ENCODE measurements at regions not wholly inside any gene's neighbourhood (a gene's known extent, or its start where the extent isn't known, plus 50 kb on each side); places are given as distances from the start of the nearest gene placed in this dataset.

GRCh38 chr6:77337392-77337791 is 125.9 kb downstream of the HTR1B start:
- Histone ChIP-seq H3K36me3 (ENCODE audit: insufficient read depth, low read length) (no peaks in the 10 kb centered on the region), H3K4me1 (ENCODE audit: insufficient read depth, low read length, poor library complexity, severe bottlenecking) (no peaks in the 10 kb centered on the region), H3K27me3 (ENCODE audit: insufficient read depth, low read length, poor library complexity, severe bottlenecking) (no peaks in the 10 kb centered on the region), H3K4me2 (ENCODE audit: low read depth, low read length, poor library complexity, severe bottlenecking) (no peak overlapping the region), H3K9me3 (ENCODE audit: insufficient read depth, low read depth, low read length) (peaks cover 3% of the 10 kb centered on the region; the same call in 1 of the 2 replicates), H3K4me3 (ENCODE audit: low read length, poor library complexity, severe bottlenecking) (no peak overlapping the region), H4K20me1 (ENCODE audit: insufficient read depth, low read length, poor library complexity, severe bottlenecking) (no peaks in the 10 kb centered on the region), H3K79me2 (ENCODE audit: insufficient read depth, low read length) (no peaks in the 10 kb centered on the region), H3F3A (ENCODE audit: low read depth) (no peaks in the 10 kb centered on the region), H2AFZ (ENCODE audit: low read length) (no peak overlapping the region), H3K9ac (ENCODE audit: low read depth, low read length, poor library complexity, severe bottlenecking) (no peak overlapping the region), H3K9me2 (replicated peaks; ENCODE audit: low read depth, low read length) (no peaks in the 10 kb centered on the region)
- TF ChIP-seq CTCF (conservative IDR thresholded peaks at IDR 0.05; ENCODE audit: low read length) = no peak
- TF ChIP-seq EZH2phosphoT487 (IDR thresholded peaks at IDR 0.05; ENCODE audit: borderline replicate concordance) = no peak

- H2AFZ ChIP-seq (ENCODE audit: low read length) = no peak overlapping the region
- H4K20me1 ChIP-seq (ENCODE audit: insufficient read depth, low read length, poor library complexity, severe bottlenecking) = no peaks in the 10 kb centered on the region
- H3K9ac ChIP-seq (ENCODE audit: low read depth, low read length, poor library complexity, severe bottlenecking) = no peak overlapping the region
Observed at GRCh38 chr6:77334093-77334492, 129.2 kb downstream of the HTR1B start.

GRCh38 chr6:77332915-77333623 is 130.2 kb downstream of the HTR1B start:
- no peak for TF ChIP-seq CTCF (conservative IDR thresholded peaks at IDR 0.05; ENCODE audit: low read length)
- TF ChIP-seq EZH2phosphoT487 (IDR thresholded peaks at IDR 0.05; ENCODE audit: borderline replicate concordance) = no peak
- Histone ChIP-seq H3K4me3 (ENCODE audit: low read length, poor library complexity, severe bottlenecking) (no peak overlapping the region), H3K79me2 (ENCODE audit: insufficient read depth, low read length) (no peaks in the 10 kb centered on the region)

More at GRCh38 chr6:77334093-77334492, 129.2 kb downstream of the HTR1B start:
- H3K79me2 ChIP-seq (ENCODE audit: insufficient read depth, low read length) = no peaks in the 10 kb centered on the region
- no peaks in the 10 kb centered on the region for H3F3A ChIP-seq (ENCODE audit: low read depth)
- H3K27me3 ChIP-seq (ENCODE audit: insufficient read depth, low read length, poor library complexity, severe bottlenecking) = no peaks in the 10 kb centered on the region
- H3K4me3 ChIP-seq (ENCODE audit: low read length, poor library complexity, severe bottlenecking) = no peak overlapping the region
- TF ChIP-seq EZH2phosphoT487 (IDR thresholded peaks at IDR 0.05; ENCODE audit: borderline replicate concordance) (no peak), CTCF (conservative IDR thresholded peaks at IDR 0.05; ENCODE audit: low read length) (no peak)
- no peaks in the 10 kb centered on the region for H3K4me1 ChIP-seq (ENCODE audit: insufficient read depth, low read length, poor library complexity, severe bottlenecking)
- no peak overlapping the region for H3K4me2 ChIP-seq (ENCODE audit: low read depth, low read length, poor library complexity, severe bottlenecking)
- no peaks in the 10 kb centered on the region for H3K9me2 ChIP-seq (replicated peaks; ENCODE audit: low read depth, low read length)
- no peaks in the 10 kb centered on the region for H3K9me3 ChIP-seq (ENCODE audit: insufficient read depth, low read depth, low read length)
- no peaks in the 10 kb centered on the region for H3K36me3 ChIP-seq (ENCODE audit: insufficient read depth, low read length)

More at GRCh38 chr6:77332915-77333623, 130.2 kb downstream of the HTR1B start:
- Histone ChIP-seq H3F3A (ENCODE audit: low read depth) (no peaks in the 10 kb centered on the region), H3K4me2 (ENCODE audit: low read depth, low read length, poor library complexity, severe bottlenecking) (no peak overlapping the region), H4K20me1 (ENCODE audit: insufficient read depth, low read length, poor library complexity, severe bottlenecking) (no peaks in the 10 kb centered on the region), H3K9me3 (ENCODE audit: insufficient read depth, low read depth, low read length) (no peaks in the 10 kb centered on the region), H3K27me3 (ENCODE audit: insufficient read depth, low read length, poor library complexity, severe bottlenecking) (no peaks in the 10 kb centered on the region), H3K9ac (ENCODE audit: low read depth, low read length, poor library complexity, severe bottlenecking) (no peak overlapping the region), H2AFZ (ENCODE audit: low read length) (no peak overlapping the region), H3K9me2 (replicated peaks; ENCODE audit: low read depth, low read length) (no peaks in the 10 kb centered on the region), H3K36me3 (ENCODE audit: insufficient read depth, low read length) (no peaks in the 10 kb centered on the region), H3K4me1 (ENCODE audit: insufficient read depth, low read length, poor library complexity, severe bottlenecking) (no peaks in the 10 kb centered on the region)
